ENCODE measurements at regions not wholly inside any gene's neighbourhood (a gene's known extent, or its start where the extent isn't known, plus 50 kb on each side); places are given as distances from the start of the nearest gene placed in this dataset.

DNA sequence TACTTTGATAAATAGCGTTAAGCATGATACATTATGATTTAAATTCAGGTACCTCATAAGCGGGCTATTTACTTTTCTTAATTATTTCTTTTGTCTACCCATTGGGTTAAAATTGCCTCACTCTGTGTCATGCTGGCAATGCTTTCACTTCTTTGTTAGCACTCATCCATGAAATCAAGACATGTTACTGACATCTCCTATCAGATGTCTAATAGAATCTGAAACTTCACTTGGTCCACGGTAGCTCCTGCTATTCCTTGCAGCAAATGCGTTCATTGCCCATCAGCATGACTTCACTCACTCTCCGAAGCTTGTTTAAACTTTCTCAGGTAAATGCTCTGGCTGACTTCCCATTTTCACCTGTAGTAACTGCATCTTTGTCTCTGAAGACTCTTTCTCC lies 193.5 kb upstream of the EDIL3 start:
- TF ChIP-seq EZH2 (IDR thresholded peaks at IDR 0.05; ENCODE audit: borderline replicate concordance, low read depth, low read length, severe bottlenecking), result no peak
- TF ChIP-seq, protein P1, sequence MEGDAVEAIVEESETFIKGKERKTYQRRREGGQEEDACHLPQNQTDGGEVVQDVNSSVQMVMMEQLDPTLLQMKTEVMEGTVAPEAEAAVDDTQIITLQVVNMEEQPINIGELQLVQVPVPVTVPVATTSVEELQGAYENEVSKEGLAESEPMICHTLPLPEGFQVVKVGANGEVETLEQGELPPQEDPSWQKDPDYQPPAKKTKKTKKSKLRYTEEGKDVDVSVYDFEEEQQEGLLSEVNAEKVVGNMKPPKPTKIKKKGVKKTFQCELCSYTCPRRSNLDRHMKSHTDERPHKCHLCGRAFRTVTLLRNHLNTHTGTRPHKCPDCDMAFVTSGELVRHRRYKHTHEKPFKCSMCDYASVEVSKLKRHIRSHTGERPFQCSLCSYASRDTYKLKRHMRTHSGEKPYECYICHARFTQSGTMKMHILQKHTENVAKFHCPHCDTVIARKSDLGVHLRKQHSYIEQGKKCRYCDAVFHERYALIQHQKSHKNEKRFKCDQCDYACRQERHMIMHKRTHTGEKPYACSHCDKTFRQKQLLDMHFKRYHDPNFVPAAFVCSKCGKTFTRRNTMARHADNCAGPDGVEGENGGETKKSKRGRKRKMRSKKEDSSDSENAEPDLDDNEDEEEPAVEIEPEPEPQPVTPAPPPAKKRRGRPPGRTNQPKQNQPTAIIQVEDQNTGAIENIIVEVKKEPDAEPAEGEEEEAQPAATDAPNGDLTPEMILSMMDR (IDR thresholded peaks at IDR 0.05; ENCODE audit: borderline replicate concordance, extremely low read depth, low read length, poor library complexity, severe bottlenecking), result no peak

Data from DND-41 (cell line).